ENCODE measurements at regions not wholly inside any gene's neighbourhood (a gene's known extent, or its start where the extent isn't known, plus 50 kb on each side); places are given as distances from the start of the nearest gene placed in this dataset.

DNA sequence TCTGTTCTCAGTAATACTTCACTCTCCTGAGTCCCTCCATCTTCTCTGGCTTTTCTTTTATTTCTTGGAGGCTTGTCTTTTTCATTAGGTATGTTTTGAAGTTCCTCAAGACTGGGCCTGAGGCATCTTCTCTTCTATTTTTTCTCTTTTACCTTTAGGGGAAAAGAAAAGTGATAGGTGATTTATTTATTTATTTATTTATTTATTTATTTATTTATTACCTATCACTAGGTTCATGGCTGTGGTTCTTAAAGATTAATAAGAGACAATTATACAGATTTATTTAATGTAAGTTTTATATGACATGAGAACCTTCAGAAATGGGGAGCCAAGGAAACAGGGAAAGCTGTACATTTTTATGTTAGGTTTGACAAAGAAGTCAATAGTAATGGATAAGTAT, 330.3 kb upstream of the RBMS3 start:
- no TSS peak for BruUV-seq (replicated peaks)
- in situ Hi-C loops (cut with HindIII; ENCODE audit: low pct_unique_long_range_greater_than_20kb, low sequenced_read_pairs): no loop called here
- H3K4me1 ChIP-seq (ENCODE audit: control insufficient read depth, insufficient read depth, low read length): no peaks in the 10 kb centered on the region

DNA sequence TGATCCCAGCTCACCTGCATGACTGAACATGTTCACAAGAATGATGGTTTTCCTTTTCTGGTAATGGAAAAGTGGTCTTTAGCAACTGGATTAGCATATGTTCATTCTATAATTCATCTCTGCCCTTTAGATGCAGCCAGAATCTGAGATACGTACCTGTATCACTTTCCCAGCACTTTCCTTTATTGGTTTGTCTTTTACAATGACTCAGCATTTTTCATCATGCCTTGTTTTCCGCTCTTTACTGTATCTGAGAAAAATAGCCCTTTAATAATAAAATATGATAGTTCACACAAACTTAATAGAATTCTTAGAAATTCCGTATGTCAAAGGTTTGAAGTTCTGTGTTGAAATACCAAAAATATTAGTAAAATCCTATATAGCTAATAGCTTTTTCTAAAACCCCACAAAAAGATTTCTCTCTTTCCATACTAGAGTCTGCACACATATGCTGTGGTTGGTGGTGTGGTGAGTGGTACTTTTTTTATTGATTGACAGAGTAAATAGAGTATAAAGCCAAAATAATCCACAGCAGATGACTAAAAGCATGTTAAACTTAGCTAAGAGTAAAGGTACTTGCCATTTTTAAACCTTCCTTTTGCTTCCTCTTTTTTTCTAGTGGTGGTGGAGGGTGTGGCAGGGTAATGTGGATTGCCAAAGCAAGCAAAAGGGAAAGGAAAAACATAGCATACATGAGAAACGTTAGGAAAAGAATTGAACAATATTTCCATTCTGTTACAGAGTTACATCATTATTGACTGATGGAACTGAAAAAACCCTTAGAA, 328.9 kb upstream of the RBMS3 start:
- POLR2A ChIA-PET: no interaction called here
- intact Hi-C loops (cut with micrococcal nuclease; ENCODE audit: unreplicated experiment): no loop called here

More for the DNA sequence above, 330.3 kb upstream of the RBMS3 start:
- no peak overlapping the region for H3K27ac ChIP-seq (ENCODE audit: low read length)
- CTCF ChIA-PET: no interaction called here
- POLR2A ChIA-PET: no interaction called here
- no peak overlapping the region for H3K4me3 ChIP-seq (ENCODE audit: low read depth in 2 of 2, low read length in 2 of 2)
- DNase-seq (ENCODE audit: low read depth, low spot score) (no peak), ATAC-seq (no peak)
- no peaks in the 10 kb centered on the region for H3K36me3 ChIP-seq (ENCODE audit: control insufficient read depth, insufficient read depth, low read length)
- intact Hi-C loops (cut with micrococcal nuclease; ENCODE audit: unreplicated experiment): no loop called here
- H3K27me3 ChIP-seq (ENCODE audit: control insufficient read depth, insufficient read depth, low read length): no peaks in the 10 kb centered on the region
- H3K9me3 ChIP-seq (ENCODE audit: control insufficient read depth, insufficient read depth, low read depth, low read length): no peaks in the 10 kb centered on the region
- TF ChIP-seq POLR2AphosphoS5 (IDR thresholded peaks at IDR 0.05; ENCODE audit: low read depth, low read length): no peak
- no peak for TF ChIP-seq TCF7L2 (IDR thresholded peaks at IDR 0.05; ENCODE audit: low read depth, low read length)
- TF ChIP-seq, protein P1, sequence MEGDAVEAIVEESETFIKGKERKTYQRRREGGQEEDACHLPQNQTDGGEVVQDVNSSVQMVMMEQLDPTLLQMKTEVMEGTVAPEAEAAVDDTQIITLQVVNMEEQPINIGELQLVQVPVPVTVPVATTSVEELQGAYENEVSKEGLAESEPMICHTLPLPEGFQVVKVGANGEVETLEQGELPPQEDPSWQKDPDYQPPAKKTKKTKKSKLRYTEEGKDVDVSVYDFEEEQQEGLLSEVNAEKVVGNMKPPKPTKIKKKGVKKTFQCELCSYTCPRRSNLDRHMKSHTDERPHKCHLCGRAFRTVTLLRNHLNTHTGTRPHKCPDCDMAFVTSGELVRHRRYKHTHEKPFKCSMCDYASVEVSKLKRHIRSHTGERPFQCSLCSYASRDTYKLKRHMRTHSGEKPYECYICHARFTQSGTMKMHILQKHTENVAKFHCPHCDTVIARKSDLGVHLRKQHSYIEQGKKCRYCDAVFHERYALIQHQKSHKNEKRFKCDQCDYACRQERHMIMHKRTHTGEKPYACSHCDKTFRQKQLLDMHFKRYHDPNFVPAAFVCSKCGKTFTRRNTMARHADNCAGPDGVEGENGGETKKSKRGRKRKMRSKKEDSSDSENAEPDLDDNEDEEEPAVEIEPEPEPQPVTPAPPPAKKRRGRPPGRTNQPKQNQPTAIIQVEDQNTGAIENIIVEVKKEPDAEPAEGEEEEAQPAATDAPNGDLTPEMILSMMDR (IDR thresholded peaks at IDR 0.05): no peak
- no peak for TF ChIP-seq SIN3A (IDR thresholded peaks at IDR 0.05; ENCODE audit: borderline replicate concordance, insufficient read depth, low read depth, low read length)
- TF ChIP-seq, protein P2, sequence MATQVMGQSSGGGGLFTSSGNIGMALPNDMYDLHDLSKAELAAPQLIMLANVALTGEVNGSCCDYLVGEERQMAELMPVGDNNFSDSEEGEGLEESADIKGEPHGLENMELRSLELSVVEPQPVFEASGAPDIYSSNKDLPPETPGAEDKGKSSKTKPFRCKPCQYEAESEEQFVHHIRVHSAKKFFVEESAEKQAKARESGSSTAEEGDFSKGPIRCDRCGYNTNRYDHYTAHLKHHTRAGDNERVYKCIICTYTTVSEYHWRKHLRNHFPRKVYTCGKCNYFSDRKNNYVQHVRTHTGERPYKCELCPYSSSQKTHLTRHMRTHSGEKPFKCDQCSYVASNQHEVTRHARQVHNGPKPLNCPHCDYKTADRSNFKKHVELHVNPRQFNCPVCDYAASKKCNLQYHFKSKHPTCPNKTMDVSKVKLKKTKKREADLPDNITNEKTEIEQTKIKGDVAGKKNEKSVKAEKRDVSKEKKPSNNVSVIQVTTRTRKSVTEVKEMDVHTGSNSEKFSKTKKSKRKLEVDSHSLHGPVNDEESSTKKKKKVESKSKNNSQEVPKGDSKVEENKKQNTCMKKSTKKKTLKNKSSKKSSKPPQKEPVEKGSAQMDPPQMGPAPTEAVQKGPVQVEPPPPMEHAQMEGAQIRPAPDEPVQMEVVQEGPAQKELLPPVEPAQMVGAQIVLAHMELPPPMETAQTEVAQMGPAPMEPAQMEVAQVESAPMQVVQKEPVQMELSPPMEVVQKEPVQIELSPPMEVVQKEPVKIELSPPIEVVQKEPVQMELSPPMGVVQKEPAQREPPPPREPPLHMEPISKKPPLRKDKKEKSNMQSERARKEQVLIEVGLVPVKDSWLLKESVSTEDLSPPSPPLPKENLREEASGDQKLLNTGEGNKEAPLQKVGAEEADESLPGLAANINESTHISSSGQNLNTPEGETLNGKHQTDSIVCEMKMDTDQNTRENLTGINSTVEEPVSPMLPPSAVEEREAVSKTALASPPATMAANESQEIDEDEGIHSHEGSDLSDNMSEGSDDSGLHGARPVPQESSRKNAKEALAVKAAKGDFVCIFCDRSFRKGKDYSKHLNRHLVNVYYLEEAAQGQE (IDR thresholded peaks at IDR 0.05; ENCODE audit: insufficient read depth in 1 of 2, low read depth in 2 of 2, low read length in 1 of 2): no peak

More for the DNA sequence above, 328.9 kb upstream of the RBMS3 start:
- H3K4me3 ChIP-seq (ENCODE audit: low read depth in 2 of 2, low read length in 2 of 2): no peak overlapping the region
- no TSS peak for BruUV-seq (replicated peaks)
- no peak overlapping the region for H3K27ac ChIP-seq (ENCODE audit: low read length)
- in situ Hi-C loops (cut with HindIII; ENCODE audit: low pct_unique_long_range_greater_than_20kb, low sequenced_read_pairs): no loop called here
- no peaks in the 10 kb centered on the region for H3K27me3 ChIP-seq (ENCODE audit: control insufficient read depth, insufficient read depth, low read length)
- no peaks in the 10 kb centered on the region for H3K36me3 ChIP-seq (ENCODE audit: control insufficient read depth, insufficient read depth, low read length)
- TF ChIP-seq, protein P1 (IDR thresholded peaks at IDR 0.05): no peak
- CTCF ChIA-PET: no interaction called here
- no peaks in the 10 kb centered on the region for H3K9me3 ChIP-seq (ENCODE audit: control insufficient read depth, insufficient read depth, low read depth, low read length)
- ATAC-seq: no peak
- no peak for DNase-seq (ENCODE audit: low read depth, low spot score)
- H3K4me1 ChIP-seq (ENCODE audit: control insufficient read depth, insufficient read depth, low read length): no peaks in the 10 kb centered on the region
